Mucosa of gallbladder (tissue), 1 donor: ENCODE measurements at regions not wholly inside any gene's neighbourhood (a gene's known extent, or its start where the extent isn't known, plus 50 kb on each side); places are given as distances from the start of the nearest gene placed in this dataset.

Experiments
- DNase-seq: peaks from one replicate; pipeline ENCODE4 v3.0.0-alpha.2; 2020; ENCODE audit warnings: low spot score
- donor health status: DM: no; HTN: no; CAD: no.

GRCh38 chr2:123098619-123099018 is 926.5 kb upstream of the CNTNAP5 start:
- no peak for DNase-seq

DNA sequence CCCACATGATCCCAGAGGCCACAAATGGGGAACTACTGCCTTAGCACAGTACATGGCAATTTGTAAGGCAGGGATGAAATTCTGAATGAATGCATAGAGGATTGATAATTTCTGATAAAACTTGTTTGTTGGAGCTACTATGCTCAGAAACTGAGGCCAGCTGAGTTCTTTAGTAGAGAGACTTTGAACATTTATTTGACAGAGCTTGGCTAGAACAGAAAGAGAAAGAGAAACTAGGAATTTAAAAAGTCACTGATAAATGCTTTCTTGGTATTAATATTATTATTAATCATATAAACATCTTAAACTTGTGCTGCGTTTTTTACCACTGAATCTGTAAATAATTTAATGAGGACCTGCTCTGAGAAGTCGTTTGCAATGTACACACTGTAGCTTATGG is 923.7 kb upstream of the CNTNAP5 start:
- DNase-seq, result no peak

- DNase-seq, result no peak
Measured at GRCh38 chr2:123103902-123104301, 921.2 kb upstream of the CNTNAP5 start.

DNA sequence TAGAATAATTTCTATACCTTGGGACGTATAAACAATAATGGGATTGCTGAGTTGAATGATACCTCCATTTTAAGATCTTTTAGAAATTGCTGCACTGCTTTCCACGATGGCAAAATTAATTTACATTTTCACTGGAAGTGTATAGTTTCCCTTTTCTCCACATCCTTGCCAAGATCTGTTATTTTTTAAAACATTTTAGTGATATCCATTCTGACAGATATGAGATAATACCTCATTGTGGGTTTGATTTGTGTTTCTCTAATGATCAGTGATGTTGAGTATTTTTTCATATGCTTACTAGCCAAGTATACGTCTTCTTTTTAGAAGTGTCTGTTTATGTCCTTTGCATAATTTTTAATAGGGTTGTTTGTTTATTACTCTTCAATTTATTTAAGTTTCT is 908.5 kb upstream of the CNTNAP5 start:
- DNase-seq, result no peak

DNA sequence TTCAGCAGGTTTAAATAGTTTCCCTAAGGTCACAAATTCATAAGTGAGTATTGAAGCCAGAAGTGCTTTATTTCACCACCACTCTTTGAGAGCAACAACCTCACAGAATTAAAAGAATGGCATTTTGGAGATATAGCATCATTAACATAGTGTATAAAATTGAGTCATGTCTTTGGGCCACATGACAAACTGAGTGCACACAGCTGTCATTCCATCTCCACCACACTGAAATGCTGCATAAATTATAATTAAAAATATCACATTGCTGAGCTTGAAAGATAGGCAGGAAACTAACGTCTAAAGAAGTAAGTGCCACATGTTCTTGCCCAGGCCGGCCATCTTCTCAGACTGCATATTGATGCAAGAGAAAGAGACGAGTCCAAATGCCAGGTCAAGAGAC is 897.9 kb upstream of the CNTNAP5 start:
- no peak for DNase-seq

GRCh38 chr2:123128951-123129350 is 896.1 kb upstream of the CNTNAP5 start:
- no peak for DNase-seq

- no peak for DNase-seq
Measured at GRCh38 chr2:123136419-123136818, 888.7 kb upstream of the CNTNAP5 start.

DNA sequence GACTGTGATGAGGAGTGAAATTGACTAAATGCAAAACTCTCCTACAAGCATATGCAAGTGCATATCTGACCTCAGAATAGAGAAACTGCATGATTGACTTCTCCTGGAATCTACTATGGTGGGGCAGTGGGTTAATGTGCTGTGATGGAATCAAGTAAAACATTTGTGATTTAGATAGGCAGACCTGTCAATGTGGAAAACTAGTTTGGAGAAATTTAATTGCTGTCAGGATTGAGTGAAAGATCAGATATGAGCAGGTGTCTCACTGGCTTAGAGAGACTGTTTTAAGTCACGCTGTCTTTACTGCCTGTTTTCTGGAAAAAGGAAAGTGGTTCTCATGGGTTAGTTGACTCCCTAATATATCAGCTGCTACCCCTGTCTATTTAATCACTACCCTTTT is 881.0 kb upstream of the CNTNAP5 start:
- no peak for DNase-seq

GRCh38 chr2:123153041-123153440 is 872.0 kb upstream of the CNTNAP5 start:
- DNase-seq, result no peak

DNA sequence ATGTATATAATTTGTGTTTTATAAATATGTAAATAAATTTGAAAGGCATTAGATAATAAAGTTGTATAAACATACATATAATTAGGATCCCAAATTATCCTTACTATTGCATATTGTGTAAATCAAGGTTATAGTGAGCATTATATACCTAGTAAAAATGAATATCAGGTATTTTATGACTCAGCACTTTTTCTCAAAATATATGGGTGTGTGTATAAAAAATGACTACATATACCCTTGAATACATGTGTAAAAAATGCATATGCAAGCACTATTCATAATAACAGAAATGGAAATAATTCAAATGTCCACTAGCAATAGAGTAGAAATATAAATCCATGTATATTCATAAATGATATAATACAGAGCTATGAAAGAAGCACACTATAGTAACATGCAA is 870.9 kb upstream of the CNTNAP5 start:
- no peak for DNase-seq

GRCh38 chr2:123157016-123157415 is 868.1 kb upstream of the CNTNAP5 start:
- no peak for DNase-seq

DNA sequence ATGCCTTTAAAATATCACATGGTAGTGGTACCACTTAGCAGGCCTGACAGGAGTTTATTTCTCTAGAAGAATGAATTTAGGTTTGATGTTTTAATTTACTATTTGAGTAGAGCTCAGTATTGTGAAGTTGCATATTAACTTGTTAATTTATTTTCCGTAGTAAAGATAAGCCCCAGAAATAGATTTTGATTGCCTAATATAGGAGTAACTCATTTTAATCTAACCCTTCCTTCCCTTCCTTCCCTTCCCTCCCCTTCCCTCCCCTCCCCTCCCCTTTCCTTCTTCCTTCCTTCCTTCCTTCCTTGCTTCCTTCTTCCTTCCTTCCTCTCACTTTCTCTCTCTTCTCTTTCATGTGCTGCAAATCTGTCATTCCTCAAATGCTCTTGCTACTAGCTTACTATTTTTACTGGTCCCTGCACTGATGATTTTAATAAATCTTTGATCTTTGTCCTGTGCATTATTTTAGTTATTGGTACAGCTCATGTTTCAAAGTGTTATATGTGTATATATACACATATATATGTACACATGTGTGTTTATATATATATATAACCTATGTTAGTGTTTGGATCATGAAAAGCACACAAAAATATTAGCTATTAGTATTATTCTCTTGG is 862.6 kb upstream of the CNTNAP5 start:
- DNase-seq, result no peak

GRCh38 chr2:123163398-123163797 is 861.7 kb upstream of the CNTNAP5 start:
- no peak for DNase-seq

DNA sequence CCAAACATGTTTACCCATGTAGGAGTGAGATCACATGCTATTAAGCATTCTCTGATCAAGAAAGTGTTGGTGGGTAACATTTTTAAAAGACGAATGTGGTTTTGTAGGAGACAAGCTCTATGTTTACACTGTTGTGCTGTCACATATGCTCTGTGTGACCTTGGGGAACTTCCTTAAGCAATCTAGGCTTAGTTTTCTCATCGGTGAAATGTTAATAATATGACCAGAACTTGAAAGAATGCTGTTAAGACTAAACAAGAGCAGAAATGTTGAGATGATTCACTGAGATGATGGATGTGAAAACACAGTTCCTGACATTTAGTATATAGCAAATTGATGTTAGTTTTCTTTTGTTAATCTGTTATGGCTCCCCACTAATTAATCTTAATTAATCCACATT is 860.9 kb upstream of the CNTNAP5 start:
- no peak for DNase-seq

DNA sequence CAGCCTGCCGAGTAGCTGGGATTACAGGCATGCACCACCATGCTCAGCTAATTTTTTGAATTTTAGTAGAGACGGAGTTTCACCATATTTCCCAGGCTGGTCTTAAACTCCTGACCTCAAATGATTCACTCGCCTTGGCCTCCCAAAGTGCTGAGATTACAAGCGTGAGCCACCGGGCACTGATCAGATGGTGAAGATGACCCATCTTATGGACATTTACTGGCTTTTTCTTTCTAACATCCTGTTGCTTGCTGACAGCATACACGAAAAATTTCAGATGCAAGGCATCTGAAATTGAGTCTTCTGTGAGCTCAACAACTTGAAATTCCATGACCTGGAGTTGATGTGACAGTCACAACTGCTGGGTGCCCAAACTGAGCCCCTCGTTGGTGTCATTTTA is 859.5 kb upstream of the CNTNAP5 start:
- no peak for DNase-seq

GRCh38 chr2:123179526-123179925 is 845.6 kb upstream of the CNTNAP5 start:
- no peak for DNase-seq

DNA sequence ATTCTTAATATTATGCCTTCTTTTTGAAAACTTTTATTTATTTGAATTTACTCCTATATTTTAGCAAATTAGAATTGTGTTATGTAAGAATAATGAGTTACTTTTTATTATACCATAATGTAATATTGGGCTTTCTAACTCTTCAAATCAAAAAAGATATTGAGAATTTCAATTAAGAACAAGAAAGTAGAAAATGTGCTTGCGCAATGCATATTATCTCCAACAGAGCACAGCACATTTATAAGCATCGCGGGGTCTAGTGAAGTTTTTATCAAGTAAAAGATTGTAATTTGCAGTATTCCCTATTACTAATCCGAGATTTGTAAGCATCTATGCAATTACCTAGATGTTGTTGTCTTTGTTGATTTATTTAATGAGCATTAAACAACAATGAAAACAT is 829.1 kb upstream of the CNTNAP5 start:
- DNase-seq, result no peak

DNA sequence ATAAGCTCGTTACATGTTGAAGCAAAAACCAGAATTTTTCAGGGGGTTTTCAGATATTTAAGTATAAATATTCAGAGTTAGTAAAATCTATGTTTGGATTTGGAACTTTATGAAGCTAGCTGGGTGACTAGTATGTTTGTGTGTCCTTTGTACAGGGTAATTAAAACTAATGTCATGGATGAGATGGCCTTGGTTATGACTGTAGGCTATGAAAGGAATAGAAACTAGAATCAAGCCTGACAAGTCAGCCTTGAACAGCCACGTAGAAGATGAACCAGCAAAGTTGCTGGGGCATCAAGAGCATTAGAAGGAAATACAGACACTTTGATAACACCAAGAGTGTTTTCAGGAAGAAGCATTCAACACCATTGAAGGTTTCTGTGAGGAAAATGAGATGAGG is 825.1 kb upstream of the CNTNAP5 start:
- no peak for DNase-seq

DNA sequence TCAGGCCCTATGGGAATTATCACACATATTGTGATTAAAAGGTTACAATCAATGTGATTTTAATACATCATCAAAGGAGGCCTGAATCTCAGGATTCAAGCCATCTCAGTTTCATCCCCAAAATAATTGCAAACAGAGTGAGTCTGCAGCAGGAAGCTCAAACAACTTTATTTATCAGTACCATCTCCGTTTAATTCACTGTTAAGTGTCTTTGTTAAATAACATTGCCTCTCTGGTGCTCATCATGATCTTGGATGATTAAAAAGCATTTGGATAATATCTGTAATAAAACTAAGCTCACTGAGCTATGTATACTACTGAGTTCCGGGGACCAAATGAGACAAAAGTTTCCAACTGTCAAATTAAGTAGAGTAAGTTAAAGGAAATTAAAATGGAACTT is 817.8 kb upstream of the CNTNAP5 start:
- no peak for DNase-seq

GRCh38 chr2:123209202-123209601 is 815.9 kb upstream of the CNTNAP5 start:
- no peak for DNase-seq

DNA sequence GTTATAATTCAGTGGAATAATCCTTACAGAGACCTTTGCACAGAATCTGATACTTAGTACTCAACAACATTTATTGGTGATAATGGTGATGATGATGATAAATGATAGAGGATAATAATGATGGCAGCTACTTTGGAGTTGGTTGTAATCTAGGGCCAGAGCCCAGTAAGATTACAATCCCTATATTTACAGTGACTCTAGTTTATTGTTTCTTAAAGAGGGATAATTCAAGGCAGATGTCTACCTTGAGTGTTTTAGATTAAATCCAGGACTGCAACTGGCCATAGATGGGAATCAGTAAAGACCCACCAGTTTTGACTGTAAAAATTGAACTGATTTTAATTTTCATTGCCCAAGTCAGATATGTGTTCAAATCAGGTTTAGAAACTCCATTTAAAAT is 813.9 kb upstream of the CNTNAP5 start:
- no peak for DNase-seq

DNA sequence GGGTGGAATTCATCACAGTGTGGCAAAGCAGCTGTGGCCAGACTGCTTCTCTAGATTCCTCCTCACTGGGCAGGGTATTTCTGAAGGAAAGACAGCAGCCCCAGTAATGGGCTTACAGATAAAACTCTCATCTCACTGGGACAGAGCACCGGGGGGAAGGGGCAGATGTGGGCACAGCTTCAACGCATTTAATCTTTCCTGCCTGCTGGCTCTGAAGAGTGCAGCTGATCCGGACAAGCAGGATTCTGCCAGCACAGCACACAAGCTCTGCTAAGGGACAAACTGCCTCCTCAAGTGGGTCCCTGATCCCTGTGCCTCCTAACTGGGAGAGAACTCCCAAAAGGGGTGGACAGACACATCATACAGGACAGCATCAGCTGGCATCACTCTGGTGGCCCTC is 779.9 kb upstream of the CNTNAP5 start:
- DNase-seq, result no peak

DNA sequence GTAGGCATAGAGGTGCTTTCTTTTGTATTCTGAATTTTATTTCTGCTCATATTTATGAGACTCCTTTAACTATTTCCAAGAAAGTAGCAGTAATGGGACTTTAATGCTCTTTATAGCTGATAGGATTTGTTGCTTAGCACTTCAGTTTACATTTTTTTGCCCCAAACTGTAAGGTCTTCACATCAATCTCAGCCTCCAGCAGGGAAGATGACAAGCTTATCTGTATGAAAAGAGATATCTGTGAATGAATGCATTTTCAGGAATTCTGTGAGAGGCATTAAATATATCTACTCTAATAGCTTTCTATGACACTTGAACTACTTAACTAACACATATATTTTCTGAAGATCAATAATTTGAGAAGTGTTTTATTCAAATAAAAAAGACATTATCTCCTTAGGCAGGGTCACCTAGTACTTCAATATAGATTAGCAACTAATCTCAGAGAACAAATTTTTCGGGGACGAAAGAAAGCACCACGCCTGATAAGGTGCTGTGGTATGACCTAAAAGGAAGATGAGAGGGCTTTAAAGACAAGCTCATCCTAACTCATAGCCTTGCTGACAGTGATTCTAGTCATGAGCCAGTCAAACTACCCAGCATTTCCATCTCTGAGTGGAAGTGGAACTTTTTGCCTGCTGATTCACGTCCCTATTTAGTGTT is 766.1 kb upstream of the CNTNAP5 start:
- DNase-seq, result no peak

DNA sequence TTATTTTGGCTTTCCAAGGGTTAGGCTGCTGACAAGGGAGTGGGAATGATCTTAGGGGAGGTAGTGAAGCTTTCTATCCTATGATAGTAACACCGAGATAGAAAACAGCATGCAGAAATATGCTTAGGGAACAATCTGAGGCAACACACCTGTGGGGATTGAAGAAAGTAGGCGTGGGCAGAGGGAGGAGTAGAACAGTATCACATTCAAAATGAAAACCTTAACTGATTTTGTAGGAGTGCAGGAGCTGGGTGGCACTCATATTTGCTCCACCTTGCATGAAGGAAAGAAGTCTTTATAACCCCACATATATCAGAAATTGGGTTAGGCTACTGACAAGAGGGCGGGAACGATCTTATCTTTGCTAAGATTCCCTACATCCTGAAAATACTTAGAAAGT is 762.2 kb upstream of the CNTNAP5 start:
- DNase-seq, result no peak
